WERI-Rb-1 (cell line): ENCODE measurements at regions not wholly inside any gene's neighbourhood (a gene's known extent, or its start where the extent isn't known, plus 50 kb on each side); places are given as distances from the start of the nearest gene placed in this dataset.
"Not testable (repeated sequence)": the region's sequence is repeated elsewhere in the genome, so short reads cannot be mapped to it uniquely, and the experiment has no call there.

Source experiments
- DNase-seq: peaks from one replicate; pipeline ENCODE4 v3.0.0-alpha.2; 2020
- H3K27ac ChIP-seq: fragments of 250-450 bp; sonication (Bioruptor Pico); 2 replicates; pipeline ENCODE4 v1.5.1; 2020; ENCODE audit warnings: mild to moderate bottlenecking, moderate library complexity
- H3K27me3 ChIP-seq: fragments of 250-450 bp; sonication (Bioruptor Pico); 2 replicates; pipeline ENCODE4 v1.5.1; 2021; ENCODE audit warnings: mild to moderate bottlenecking, low read depth, moderate library complexity; ENCODE audit not compliant: insufficient read depth, severe bottlenecking
- H3K36me3 ChIP-seq: fragments of 250-450 bp; sonication (Bioruptor Pico); 2 replicates; pipeline ENCODE4 v1.5.1; 2020; ENCODE audit warnings: mild to moderate bottlenecking, moderate library complexity
- H3K4me3 ChIP-seq: 2 replicates; pipeline ENCODE4 v1.5.1; 2011; ENCODE audit warnings: low read depth, mild to moderate bottlenecking, control low read depth, low read length
- H3K9me3 ChIP-seq: fragments of 250-450 bp; sonication (Bioruptor Pico); 2 replicates; pipeline ENCODE4 v1.5.1; 2021; ENCODE audit warnings: mild to moderate bottlenecking, moderate library complexity; ENCODE audit not compliant: severe bottlenecking
- TF ChIP-seq, protein P1 (sequence below): IDR thresholded peaks from 2 replicates; pipeline ENCODE4 v1.5.1; 2011; ENCODE audit warnings: low read depth, mild to moderate bottlenecking, control low read depth, inconsistent platforms, low read length

DNA sequence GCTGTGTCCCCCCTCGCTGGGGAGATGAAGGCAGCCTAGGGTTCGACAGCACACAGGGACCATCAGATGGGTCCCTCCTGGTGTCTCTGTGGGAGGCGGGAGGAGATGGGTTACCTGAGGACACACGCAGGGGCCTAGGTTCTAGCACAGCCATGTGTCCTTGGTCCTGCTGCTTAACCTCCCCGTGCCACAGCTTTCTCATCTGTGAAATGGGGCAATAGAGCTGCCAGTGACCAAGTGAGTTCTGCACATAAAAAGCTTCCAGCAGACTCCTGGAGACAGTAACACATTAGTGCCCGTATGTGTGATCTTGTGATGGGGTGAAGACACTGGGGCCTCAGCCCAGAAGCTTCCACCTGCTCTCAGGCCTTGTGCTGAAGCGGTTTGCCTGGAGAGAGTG is 96.0 kb upstream of the GSE1 start:
- no peaks in the 10 kb centered on the region for H3K27me3 ChIP-seq
- TF ChIP-seq, protein P1, sequence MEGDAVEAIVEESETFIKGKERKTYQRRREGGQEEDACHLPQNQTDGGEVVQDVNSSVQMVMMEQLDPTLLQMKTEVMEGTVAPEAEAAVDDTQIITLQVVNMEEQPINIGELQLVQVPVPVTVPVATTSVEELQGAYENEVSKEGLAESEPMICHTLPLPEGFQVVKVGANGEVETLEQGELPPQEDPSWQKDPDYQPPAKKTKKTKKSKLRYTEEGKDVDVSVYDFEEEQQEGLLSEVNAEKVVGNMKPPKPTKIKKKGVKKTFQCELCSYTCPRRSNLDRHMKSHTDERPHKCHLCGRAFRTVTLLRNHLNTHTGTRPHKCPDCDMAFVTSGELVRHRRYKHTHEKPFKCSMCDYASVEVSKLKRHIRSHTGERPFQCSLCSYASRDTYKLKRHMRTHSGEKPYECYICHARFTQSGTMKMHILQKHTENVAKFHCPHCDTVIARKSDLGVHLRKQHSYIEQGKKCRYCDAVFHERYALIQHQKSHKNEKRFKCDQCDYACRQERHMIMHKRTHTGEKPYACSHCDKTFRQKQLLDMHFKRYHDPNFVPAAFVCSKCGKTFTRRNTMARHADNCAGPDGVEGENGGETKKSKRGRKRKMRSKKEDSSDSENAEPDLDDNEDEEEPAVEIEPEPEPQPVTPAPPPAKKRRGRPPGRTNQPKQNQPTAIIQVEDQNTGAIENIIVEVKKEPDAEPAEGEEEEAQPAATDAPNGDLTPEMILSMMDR, result no peak
- no peak overlapping the region for H3K4me3 ChIP-seq
- no peak overlapping the region for H3K27ac ChIP-seq
- DNase-seq, result no peak
- no peaks in the 10 kb centered on the region for H3K36me3 ChIP-seq
- no peaks in the 10 kb centered on the region for H3K9me3 ChIP-seq

GRCh38 chr16:85517563-85518179 is 95.5 kb upstream of the GSE1 start:
- Histone ChIP-seq H3K36me3 (no peaks in the 10 kb centered on the region), H3K4me3 (no peak overlapping the region), H3K27ac (no peak overlapping the region), H3K27me3 (no peaks in the 10 kb centered on the region), H3K9me3 (no peaks in the 10 kb centered on the region)
- TF ChIP-seq, protein P1, result no peak
- no peak for DNase-seq

DNA sequence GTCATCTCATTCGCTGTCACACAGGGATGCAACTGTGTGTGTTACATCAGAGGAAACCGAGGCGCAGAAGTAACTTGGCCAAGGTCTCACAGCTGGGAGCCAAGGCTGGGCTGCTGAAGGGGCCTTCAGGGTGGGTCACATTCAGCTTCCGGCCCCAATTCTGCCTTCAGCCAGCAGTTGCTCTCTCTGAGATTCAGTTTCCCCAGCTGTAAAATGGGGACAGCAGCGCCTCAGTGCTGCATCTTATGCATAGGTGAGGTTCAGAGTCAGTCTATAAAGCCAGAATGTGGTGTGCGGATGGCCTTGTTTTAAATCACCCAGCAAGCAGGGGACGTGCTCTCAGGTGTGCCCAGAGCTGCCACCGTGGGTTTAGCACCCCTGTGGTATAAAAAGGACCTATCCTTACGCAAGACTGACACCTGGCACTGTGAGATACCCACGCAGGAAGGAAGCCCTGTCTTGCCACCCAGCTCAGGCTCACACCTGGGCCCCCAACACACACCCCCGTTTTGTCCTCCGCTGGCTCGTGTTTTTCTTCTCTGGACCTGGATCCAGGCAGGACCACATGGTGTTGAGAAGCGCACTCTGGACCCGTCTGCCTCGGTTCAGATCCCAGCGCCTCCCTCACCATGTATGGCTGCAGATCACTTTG is 94.6 kb upstream of the GSE1 start:
- no peak overlapping the region for H3K4me3 ChIP-seq
- no peaks in the 10 kb centered on the region for H3K36me3 ChIP-seq
- TF ChIP-seq, protein P1, result no peak
- H3K9me3 ChIP-seq, result no peaks in the 10 kb centered on the region
- no peak for DNase-seq
- no peaks in the 10 kb centered on the region for H3K27me3 ChIP-seq
- H3K27ac ChIP-seq, result no peak overlapping the region

GRCh38 chr16:85519050-85519440 is 94.1 kb upstream of the GSE1 start:
- DNase-seq, H3K4me3 ChIP-seq, H3K27ac ChIP-seq, H3K27me3 ChIP-seq, H3K36me3 ChIP-seq, H3K9me3 ChIP-seq: not testable (repeated sequence)

- Histone ChIP-seq H3K36me3 (no peaks in the 10 kb centered on the region), H3K4me3 (no peak overlapping the region), H3K27ac (no peak overlapping the region), H3K9me3 (no peaks in the 10 kb centered on the region), H3K27me3 (no peaks in the 10 kb centered on the region)
- no peak for DNase-seq
- TF ChIP-seq, protein P1, result no peak
These were observed 93.4 kb upstream of the GSE1 start for GRCh38 chr16:85519540-85520231.

- Histone ChIP-seq H3K9me3 (no peaks in the 10 kb centered on the region), H3K36me3 (no peaks in the 10 kb centered on the region), H3K27ac (no peak overlapping the region), H3K4me3 (no peak overlapping the region), H3K27me3 (no peaks in the 10 kb centered on the region)
- no peak for DNase-seq
- TF ChIP-seq, protein P1, result no peak
These were observed 92.1 kb upstream of the GSE1 start for GRCh38 chr16:85520853-85521521.
